ENCODE measurements at regions not wholly inside any gene's neighbourhood (a gene's known extent, or its start where the extent isn't known, plus 50 kb on each side); places are given as distances from the start of the nearest gene placed in this dataset.

DNA sequence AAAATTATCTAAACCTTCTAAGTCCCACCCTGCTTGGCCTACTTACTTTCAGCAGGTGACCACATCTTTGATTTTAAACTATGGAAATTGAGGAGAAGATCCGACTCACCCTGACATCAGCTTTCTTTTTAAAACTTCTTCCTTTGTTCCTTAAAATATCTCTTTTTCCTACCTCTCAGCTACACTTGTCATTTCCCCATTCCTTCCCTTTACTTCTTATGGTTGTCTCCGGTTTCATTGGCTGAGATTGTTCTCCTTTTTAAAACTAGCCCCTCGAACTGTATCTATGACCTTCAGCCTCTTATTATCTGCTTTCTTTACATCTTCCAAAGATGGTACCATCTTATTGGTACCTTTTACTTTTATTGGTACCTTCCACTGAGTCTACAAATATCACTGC lies 87.8 kb upstream of the NRIP1 start:
- TF ChIP-seq, protein P1, sequence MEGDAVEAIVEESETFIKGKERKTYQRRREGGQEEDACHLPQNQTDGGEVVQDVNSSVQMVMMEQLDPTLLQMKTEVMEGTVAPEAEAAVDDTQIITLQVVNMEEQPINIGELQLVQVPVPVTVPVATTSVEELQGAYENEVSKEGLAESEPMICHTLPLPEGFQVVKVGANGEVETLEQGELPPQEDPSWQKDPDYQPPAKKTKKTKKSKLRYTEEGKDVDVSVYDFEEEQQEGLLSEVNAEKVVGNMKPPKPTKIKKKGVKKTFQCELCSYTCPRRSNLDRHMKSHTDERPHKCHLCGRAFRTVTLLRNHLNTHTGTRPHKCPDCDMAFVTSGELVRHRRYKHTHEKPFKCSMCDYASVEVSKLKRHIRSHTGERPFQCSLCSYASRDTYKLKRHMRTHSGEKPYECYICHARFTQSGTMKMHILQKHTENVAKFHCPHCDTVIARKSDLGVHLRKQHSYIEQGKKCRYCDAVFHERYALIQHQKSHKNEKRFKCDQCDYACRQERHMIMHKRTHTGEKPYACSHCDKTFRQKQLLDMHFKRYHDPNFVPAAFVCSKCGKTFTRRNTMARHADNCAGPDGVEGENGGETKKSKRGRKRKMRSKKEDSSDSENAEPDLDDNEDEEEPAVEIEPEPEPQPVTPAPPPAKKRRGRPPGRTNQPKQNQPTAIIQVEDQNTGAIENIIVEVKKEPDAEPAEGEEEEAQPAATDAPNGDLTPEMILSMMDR (IDR thresholded peaks at IDR 0.05), result no peak
- TF ChIP-seq EZH2 (IDR thresholded peaks at IDR 0.05) (no peak), EZH2phosphoT487 (IDR thresholded peaks at IDR 0.05) (no peak)

Data from neural progenitor cell (in vitro differentiated cells).